HL-60 (cell line): ENCODE measurements at regions not wholly inside any gene's neighbourhood (a gene's known extent, or its start where the extent isn't known, plus 50 kb on each side); places are given as distances from the start of the nearest gene placed in this dataset.

Source experiments
- DNase-seq, 2 experiments: peaks; one replicate each; pipeline ENCODE4 v3.0.0-alpha.2; 2010 to 2020; ENCODE audit warnings: low read depth in 1 of 2, low spot score in 1 of 2
- H3K27ac ChIP-seq: fragments of 250-450 bp; sonication (Bioruptor Pico); replicated peaks from 2 replicates; pipeline ENCODE4 v1.5.1; 2020; ENCODE audit warnings: mild to moderate bottlenecking, moderate library complexity
- H3K27me3 ChIP-seq: fragments of 250-450 bp; sonication (Bioruptor Pico); 2 replicates; pipeline ENCODE4 v1.5.1; 2021; ENCODE audit warnings: mild to moderate bottlenecking, moderate library complexity; ENCODE audit not compliant: insufficient read depth, poor library complexity, severe bottlenecking
- H3K4me3 ChIP-seq: replicated peaks from 2 replicates; pipeline ENCODE4 v1.5.1; 2011; ENCODE audit warnings: mild to moderate bottlenecking, control low read depth, low read length; ENCODE audit not compliant: insufficient read depth
- CTCF ChIP-seq: IDR thresholded peaks from one replicate; pipeline ENCODE4 v1.5.1; 2011; ENCODE audit warnings: low read length, control low read depth, inconsistent platforms; ENCODE audit not compliant: insufficient read depth
- GABPA ChIP-seq: IDR thresholded peaks from 2 replicates; pipeline ENCODE4 v1.6.1; 2012; ENCODE audit warnings: low read depth
- POLR2AphosphoS5 ChIP-seq: IDR thresholded peaks from 2 replicates; pipeline ENCODE4 v1.6.1; 2012; ENCODE audit warnings: low read depth
- REST ChIP-seq: IDR thresholded peaks from 2 replicates; pipeline ENCODE4 v1.6.1; 2012; ENCODE audit warnings: low read depth; ENCODE audit not compliant: insufficient replicate concordance
- SPI1 ChIP-seq: IDR thresholded peaks from 2 replicates; pipeline ENCODE4 v1.6.1; 2012; ENCODE audit warnings: low read depth, mild to moderate bottlenecking, borderline replicate concordance

- no peak for DNase-seq
- no peak overlapping the region for H3K4me3 ChIP-seq
- no peaks in the 10 kb centered on the region for H3K27me3 ChIP-seq
- TF ChIP-seq GABPA (no peak), CTCF (no peak), REST (no peak), POLR2AphosphoS5 (no peak), SPI1 (no peak)
- H3K27ac ChIP-seq, result no peak overlapping the region
Measured at GRCh38 chr9:28922891-28923290, 1349.6 kb upstream of the C9orf72 start.

- DNase-seq, result no peak
- H3K4me3 ChIP-seq, result no peak overlapping the region
Measured at GRCh38 chr9:28923351-28923750, 1350.1 kb upstream of the C9orf72 start.

GRCh38 chr9:28925157-28925556 is 1351.9 kb upstream of the C9orf72 start:
- no peak for DNase-seq
- H3K27me3 ChIP-seq, result no peaks in the 10 kb centered on the region
- TF ChIP-seq SPI1, result no peak
- TF ChIP-seq GABPA, result no peak

More at GRCh38 chr9:28923351-28923750, 1350.1 kb upstream of the C9orf72 start:
- no peak for TF ChIP-seq SPI1
- TF ChIP-seq POLR2AphosphoS5, result no peak
- no peak for TF ChIP-seq GABPA
- TF ChIP-seq REST, result no peak
- no peak for TF ChIP-seq CTCF
- no peak overlapping the region for H3K27ac ChIP-seq
- H3K27me3 ChIP-seq, result no peaks in the 10 kb centered on the region

GRCh38 chr9:28926306-28926705 is 1353.0 kb upstream of the C9orf72 start:
- no peak overlapping the region for H3K27ac ChIP-seq
- no peak overlapping the region for H3K4me3 ChIP-seq
- TF ChIP-seq POLR2AphosphoS5 (no peak), CTCF (no peak), REST (no peak), SPI1 (no peak), GABPA (no peak)
- no peaks in the 10 kb centered on the region for H3K27me3 ChIP-seq
- no peak for DNase-seq

More at GRCh38 chr9:28925157-28925556, 1351.9 kb upstream of the C9orf72 start:
- no peak overlapping the region for H3K27ac ChIP-seq
- H3K4me3 ChIP-seq, result no peak overlapping the region
